ENCODE measurements at regions not wholly inside any gene's neighbourhood (a gene's known extent, or its start where the extent isn't known, plus 50 kb on each side); places are given as distances from the start of the nearest gene placed in this dataset.
A peak's percentile ranks its signal among the peaks of the same experiment; 100 is the strongest.

DNA sequence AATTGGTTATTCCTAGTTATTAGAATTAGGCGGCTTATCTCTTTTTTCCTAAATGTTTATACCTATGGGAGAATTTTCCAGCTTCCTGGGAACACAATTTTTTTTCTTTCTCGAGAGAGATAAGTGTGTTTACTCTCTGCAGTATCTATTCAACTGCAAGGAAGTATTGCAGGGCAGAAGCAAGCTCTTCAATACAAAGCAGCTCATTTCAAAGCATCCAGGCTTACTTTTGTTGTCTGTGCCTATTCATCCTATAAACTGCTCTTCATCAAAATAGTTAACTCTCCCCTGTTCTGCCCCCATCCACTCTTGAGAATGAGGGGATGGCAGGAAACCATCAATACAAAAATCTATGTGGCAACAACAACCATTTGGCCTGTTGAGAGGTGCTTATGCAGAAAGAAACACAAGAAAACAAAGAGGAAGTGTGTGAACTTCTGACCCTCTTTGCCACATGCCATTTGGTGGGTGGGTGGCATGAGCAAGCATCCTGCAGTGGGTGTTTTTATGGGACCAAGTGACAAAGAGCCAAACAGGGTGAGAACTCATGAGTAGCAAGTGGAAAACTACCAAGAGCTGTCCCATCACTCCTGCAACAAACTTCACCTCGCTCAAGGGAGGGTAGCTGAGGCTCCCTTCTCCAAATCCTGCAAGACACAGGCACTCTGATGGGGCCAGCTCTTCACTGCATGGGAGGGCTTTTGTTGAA is 50.6 kb upstream of the MRPS6 start:
- no peak for ATAC-seq

GRCh38 chr21:34021726-34022125 is 51.7 kb upstream of the MRPS6 start:
- no peak for ATAC-seq

DNA sequence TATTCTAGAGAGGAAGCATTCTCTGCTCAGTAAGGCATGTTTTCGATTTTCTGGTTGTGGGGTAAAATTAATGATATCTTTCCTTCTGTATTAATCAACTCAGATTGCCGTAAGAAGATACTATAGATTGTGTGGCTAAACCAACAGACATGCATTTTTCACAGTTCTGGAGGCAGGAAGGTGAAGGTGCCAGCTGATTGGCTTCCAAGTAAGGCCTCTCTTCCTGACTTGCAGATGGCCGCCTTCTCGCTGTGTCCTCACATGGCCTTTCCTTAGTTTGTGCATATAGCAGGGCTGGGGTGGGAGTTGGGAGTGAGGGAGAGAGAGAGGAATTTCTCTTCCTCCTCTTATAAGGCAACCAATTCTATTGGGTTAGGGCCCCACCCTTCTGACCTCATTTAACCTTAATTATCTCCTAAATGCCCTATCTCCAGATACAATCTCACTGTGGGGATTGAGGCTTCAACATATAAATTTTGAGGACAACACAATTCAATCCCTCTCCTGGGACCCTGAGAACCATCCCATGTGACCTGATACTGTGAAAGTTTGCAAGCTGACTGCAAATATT is 52.3 kb upstream of the MRPS6 start:
- ATAC-seq: no peak

DNA sequence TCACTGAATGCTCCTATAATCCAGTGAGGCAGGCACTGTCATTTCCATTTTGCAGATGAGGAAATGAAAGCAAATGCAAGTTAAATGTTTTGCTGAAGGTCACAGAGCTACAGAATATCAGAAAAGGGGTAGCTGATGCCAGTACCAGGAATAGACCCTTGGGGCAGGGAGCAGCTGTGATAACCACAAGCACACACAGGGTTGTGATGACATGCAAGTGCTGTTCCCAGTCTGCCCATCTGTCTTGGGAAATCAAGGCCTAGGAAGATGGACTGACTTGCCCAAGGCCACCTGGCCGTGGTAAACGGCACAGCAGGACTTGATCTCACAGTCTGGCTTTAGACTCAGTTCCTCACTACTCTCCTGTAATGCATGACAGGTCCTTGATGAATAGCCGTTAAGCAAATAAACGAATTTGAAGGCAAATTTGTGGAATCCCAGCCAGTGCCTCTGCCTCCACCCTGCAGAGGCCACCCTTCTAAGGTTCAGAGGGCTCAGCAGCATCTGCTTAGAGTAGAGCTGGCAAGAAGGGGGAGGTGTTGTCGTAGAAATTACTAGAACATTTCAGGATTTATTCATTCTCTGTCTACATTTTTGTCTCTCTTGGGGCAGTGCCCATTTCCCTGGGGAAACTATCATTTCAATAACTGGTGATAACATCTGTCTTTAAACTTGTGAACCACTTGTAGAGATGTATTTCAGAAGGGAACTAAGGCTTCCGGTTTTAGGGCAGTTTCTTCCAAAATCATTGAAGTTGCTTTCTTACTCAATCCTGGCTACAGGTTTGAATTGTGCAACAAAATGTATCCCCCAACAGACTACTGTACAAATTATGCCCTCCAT is 53.2 kb upstream of the MRPS6 start:
- peak; percentile 35 for ATAC-seq

DNA sequence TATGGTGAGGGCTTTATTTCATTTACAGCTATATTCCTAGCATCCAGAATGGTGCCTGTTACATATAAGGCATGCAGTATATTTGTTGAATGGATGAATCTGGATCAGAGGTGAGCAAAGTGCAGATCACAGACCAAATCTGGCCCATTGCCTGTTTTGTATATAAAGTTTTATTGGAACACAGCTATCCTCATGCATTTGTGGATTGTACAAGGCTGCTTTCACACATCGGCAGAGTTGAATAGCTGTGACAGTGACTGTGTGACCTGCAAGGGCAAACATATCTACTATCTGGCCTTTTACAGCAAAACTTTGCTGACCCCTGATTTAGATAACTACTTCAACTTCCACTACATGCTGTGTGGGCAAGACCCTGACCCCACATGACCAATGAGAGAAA is 54.0 kb upstream of the MRPS6 start:
- no peak for ATAC-seq

DNA sequence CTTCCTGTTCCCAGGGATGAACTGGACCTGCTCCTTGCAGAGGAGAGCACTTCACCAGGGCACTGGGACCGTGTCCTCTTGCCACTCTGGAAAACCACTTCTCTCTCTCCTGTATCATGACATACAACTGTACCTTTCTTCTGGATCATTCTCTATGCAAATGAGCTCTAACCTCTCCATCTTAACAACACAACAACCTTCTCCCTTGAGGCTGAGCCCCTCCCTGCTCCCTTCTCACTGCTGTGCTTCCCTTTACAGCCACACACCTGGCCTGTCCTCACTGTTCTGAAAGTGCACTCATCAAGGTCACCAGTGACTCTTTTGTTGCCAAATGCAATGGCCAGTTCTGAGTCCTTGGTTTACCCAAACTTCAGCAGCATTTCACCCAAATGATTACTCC is 54.5 kb upstream of the MRPS6 start:
- peak; percentile 44 for ATAC-seq

- no peak for ATAC-seq
Measured at GRCh38 chr21:34018185-34018584, 55.2 kb upstream of the MRPS6 start.

DNA sequence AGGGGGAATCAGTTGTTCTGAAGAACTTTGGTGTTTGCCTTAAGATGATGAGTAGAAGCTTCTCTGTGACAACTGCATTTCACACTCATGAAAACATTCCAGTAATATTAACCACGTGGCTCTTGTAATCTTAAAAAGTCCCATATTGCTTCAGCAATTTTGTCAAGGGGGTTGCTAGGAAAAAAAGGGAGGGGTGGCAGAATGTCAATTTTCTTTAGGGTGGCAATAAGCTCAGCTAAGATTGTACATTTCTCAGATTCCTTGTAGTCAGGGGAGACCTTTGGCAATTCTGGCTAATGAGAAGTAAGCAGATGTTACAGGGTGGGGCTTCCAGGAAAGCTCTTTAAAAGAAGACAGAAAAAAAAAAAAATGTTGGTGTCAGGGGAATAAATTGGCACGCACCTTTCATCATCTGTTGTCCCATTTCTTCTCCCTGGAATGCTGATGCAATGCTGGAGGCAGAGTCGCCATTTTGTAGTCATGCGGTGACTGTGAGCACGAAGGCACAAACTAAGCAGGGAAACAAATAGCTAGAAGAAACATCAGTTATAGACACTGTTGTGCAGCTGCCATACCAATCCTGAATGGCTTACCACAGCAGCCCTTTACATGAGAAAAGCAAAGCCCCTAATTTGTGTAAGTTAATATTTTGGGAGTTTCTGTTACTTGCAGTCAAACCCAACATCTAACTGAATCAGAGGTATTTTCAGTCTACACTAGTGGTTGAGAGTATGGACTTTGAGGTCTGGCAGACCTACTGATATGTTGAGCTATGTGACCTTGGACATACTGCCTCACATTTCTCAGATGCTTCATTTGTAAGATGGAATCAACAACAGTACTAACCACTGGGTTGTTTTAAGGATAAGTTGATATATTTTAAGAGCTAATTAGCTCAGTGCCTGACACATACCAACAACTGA is 56.1 kb upstream of the MRPS6 start:
- no peak for ATAC-seq

DNA sequence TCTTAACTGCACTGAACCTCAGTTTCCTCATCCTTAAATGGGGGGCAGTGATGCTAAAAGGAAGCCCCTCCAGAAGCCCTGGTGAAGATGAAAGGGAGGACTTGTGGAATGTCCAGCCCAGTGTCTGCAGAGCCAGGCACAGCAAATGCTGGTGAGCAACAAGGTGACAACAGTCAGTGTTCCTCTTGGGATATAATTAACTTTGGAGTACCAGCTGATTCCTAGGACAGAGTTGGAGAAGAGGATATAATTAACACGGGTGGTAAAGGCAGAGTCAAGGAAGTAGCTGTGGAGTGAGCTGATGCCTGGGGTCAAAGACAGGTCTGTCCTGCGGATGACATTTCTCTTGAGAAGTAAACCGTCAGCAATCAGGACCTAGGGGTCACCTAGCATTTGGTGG is 60.7 kb upstream of the MRPS6 start:
- no peak for ATAC-seq

- ATAC-seq: no peak
Measured at GRCh38 chr21:34011660-34012059, 61.7 kb upstream of the MRPS6 start.

DNA sequence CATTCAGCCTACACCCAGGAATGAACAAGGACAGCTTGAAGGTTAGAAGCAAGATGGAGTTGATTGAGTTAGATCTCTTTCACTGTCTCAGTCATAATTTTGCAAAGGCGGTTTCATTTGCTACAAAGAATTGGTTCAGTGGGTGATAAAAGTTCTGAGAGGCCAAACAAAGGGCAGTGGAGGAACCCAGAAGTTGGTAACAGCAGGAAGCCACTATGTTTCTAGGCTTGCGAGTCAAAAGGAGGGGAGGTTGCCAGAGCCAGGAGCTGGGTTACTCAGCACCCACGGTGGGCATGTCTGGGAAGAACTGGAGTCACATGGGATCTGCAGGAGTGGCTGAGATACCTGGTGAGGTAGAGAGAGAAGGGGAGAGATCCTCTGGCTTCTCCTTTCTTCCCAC is 64.2 kb upstream of the MRPS6 start:
- ATAC-seq: no peak

DNA sequence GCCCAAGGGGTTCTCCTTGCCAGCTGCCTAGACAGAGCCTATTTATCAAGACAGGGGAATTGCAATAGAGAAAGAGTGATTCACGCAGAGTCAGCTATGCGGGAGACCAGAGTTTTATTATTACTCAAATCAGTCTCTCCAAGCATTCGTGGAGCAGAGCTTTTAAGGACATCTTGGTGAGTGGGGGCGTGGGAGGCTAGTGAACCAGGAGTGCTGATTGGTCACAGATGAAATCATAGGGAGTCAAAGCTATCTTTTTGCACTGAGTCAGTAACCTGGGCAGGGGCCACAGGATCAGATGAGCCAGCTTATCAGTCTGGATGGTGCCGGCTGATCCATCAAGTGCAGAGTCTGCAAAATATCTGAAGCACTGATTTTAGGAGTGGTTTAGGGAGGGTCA is 64.8 kb upstream of the MRPS6 start:
- no peak for ATAC-seq

GRCh38 chr21:34006611-34007168 is 66.7 kb upstream of the MRPS6 start:
- no peak for ATAC-seq

DNA sequence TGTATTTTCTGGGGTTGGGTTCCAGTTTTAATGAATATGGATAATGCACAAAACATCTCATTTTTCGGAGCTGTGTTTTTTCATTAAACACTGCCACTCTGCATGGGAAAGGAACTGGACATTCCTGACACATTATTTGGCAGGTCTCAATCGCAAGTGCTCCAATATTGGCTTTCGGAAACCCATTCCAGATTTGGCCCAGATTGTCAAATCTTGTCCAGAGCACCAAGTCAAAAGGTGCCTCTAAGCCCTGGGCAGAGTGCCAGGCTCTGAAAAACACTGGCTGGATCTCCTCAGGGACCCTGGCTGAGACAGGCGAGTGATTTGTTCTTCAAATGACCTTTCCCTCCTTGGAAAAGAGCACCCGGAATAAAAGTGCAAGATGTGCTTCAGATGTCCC is 68.4 kb upstream of the MRPS6 start:
- no peak for ATAC-seq

DNA sequence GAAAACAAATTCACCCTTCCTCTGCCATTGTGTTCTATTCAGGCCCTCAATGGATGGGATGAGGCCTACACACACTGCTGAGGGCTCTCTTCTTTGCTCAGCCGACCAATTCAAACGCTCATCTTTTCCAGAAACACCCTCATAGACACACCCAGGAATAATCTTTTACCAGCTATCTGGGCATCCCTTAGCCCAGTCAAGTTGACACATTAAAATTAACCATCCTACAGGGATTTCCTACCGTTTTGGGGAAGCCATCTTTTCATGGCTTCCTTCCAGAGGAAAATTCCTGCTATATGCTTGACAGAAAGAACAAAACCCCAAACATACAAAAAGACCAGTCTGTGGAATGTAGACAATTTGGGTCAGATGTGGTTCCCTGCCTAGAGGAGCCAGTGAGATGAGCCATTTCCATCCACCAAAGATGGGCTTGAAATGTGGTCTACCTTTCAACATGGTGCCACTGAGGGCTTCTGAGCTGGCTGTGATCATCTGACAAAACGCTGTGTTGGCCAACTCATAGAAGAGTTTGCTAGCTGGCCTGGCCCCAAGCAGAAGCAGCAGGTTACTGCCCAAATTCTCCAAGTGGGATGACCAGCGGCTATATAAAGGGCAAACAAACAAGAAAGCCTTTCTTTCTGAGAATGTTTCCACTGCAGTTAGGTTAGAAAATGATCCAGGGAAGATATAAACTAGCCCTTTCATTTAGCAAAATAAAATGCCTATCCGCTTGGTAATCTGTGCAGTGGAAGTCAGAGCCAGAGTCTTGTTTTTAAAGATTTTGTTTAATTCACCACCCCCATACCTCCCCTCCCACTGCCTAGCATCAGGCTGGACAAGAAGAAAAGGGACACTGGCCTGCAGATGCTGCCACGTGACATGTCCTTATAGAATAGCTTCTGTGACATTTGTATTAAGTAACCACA is 69.1 kb upstream of the MRPS6 start:
- ATAC-seq: no peak

DNA sequence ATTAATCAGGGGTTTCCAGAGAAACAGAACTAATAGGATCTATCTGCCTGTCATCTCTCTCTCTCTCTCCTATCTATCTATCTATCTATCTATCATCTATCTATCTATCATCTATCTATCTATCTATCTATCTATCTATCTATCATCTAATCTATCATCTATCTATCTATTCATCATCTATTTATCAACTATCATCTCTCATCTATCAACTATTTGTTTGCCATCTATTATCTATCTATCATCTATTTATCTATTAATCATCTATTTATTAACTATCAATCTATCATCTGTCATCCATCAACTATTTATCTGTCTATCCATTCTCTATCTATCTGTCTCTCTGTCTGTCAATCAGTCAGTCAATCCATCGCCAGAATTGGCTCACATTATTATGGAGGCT is 70.0 kb upstream of the MRPS6 start:
- no peak for ATAC-seq

- no peak for ATAC-seq
Measured at GRCh38 chr21:34000375-34000774, 73.0 kb upstream of the MRPS6 start.

DNA sequence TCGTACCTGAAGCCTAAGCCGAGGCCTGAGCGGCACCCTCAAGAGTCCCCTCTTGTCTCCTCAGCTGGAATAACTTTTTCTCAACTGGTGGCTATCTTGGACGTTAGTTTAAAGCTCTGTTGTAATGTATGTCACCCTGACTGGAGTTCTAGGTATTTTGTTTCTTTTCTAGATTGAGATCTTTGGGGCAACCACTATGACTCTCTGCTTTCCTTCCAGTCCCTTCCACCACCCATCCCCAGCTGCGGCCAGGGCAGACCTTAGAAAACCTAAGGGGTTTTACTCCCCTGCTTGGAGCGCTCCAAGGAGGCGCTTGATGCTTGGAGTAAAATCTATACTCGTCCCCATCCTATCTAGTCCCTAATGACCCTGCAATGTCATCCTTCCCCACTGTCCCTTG is 74.6 kb upstream of the MRPS6 start:
- ATAC-seq: no peak

GRCh38 chr21:33998402-33998801 is 75.0 kb upstream of the MRPS6 start:
- ATAC-seq: no peak

DNA sequence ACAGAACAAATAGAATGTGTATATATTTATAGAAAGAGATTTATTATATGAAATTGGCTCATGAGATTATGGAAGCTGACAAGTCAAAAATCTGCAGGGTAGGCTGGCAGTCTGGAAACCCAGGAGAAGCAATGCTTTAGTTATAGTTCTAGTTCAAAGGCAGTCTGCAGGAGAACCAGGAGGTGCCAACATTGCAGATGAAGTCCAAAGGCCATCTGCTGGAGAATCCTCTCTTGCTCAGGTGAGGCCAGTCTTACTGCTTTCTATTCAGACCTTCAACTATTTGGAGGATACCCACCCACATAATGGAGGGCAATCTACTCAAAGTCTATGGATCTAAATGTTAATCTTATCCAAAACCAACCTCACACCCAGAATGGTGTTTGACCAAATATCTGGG is 75.9 kb upstream of the MRPS6 start:
- ATAC-seq: no peak

GRCh38 chr21:33994373-33994772 is 78.8 kb upstream of the ATP5PO start:
- ATAC-seq: no peak
